WTC11 (cell line): ENCODE measurements at regions not wholly inside any gene's neighbourhood (a gene's known extent, or its start where the extent isn't known, plus 50 kb on each side); places are given as distances from the start of the nearest gene placed in this dataset.

Experiments used
- CTCF ChIP-seq: fragments of 200-600 bp; IDR thresholded peaks from 2 replicates; pipeline ENCODE4 v1.8.0; 2022; ENCODE audit warnings: antibody characterized with exemption
- MAX ChIP-seq: sonication (generic); formaldehyde crosslinking; IDR thresholded peaks from 2 replicates; pipeline ENCODE4 v1.8.0; 2022; ENCODE audit warnings: mild to moderate bottlenecking, missing genetic modification reagents
- NFYB ChIP-seq: sonication (generic); formaldehyde crosslinking; conservative IDR thresholded peaks from 2 replicates; pipeline ENCODE4 v1.8.0; 2022; ENCODE audit warnings: low read depth, missing genetic modification reagents
- ZNF121 ChIP-seq: sonication (generic); formaldehyde crosslinking; IDR thresholded peaks from 2 replicates; pipeline ENCODE4 v1.8.0; 2023; ENCODE audit warnings: missing genetic modification reagents
- TF ChIP-seq, protein P1 (sequence below): sonication (generic); formaldehyde crosslinking; IDR thresholded peaks from 2 replicates; pipeline ENCODE4 v1.8.1; 2022; ENCODE audit warnings: low read depth, missing genetic modification reagents, borderline replicate concordance

DNA sequence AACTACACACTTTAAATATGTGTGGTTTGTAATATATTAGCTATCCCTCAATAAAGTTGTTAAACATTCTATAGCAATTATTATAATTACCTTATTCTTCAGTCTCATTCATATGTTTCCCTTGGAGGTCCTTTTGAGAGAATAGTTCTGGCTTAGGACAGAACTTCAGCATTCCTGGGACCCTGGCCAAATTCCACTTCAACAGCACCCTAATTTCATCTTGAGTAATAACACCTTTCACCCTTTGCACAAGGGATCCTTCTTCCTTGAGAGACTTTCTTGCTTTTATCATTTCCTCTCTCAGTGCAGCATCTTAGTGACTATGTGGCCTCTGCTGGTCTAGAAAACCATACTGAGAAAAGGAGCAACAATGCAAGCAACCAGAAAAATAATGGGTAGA is 255.9 kb downstream of the C11orf87 start:
- no peak for TF ChIP-seq ZNF121
- TF ChIP-seq NFYB (CRISPR knock-in tag), result no peak
- TF ChIP-seq, protein P1, sequence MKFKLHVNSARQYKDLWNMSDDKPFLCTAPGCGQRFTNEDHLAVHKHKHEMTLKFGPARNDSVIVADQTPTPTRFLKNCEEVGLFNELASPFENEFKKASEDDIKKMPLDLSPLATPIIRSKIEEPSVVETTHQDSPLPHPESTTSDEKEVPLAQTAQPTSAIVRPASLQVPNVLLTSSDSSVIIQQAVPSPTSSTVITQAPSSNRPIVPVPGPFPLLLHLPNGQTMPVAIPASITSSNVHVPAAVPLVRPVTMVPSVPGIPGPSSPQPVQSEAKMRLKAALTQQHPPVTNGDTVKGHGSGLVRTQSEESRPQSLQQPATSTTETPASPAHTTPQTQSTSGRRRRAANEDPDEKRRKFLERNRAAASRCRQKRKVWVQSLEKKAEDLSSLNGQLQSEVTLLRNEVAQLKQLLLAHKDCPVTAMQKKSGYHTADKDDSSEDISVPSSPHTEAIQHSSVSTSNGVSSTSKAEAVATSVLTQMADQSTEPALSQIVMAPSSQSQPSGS (CRISPR knock-in tag), result no peak
- no peak for TF ChIP-seq CTCF
- TF ChIP-seq MAX (CRISPR knock-in tag), result no peak
